ENCODE measurements at regions not wholly inside any gene's neighbourhood (a gene's known extent, or its start where the extent isn't known, plus 50 kb on each side); places are given as distances from the start of the nearest gene placed in this dataset.

GRCh38 chr12:125890366-125890905 is 825.2 kb downstream of the AACS start:
- H3K36me3 Mint-ChIP-seq (ENCODE audit: low read depth): no peaks in the 10 kb centered on the region

GRCh38 chr12:125890971-125891370 is 825.7 kb downstream of the AACS start:
- DNase-seq (no peak), ATAC-seq (no peak)
- Mint-ChIP-seq H3K36me3 (ENCODE audit: low read depth) (no peaks in the 10 kb centered on the region), H3K27me3 (no peaks in the 10 kb centered on the region), H3K27ac (no peak overlapping the region), H3K4me1 (no peaks in the 10 kb centered on the region), H3K4me3 (no peak overlapping the region), H3K9me3 (peaks cover 4% of the 10 kb centered on the region)

More at GRCh38 chr12:125890366-125890905, 825.2 kb downstream of the AACS start:
- Mint-ChIP-seq H3K9me3 (peaks cover 4% of the 10 kb centered on the region), H3K4me1 (no peaks in the 10 kb centered on the region), H3K27me3 (no peaks in the 10 kb centered on the region), H3K4me3 (no peak overlapping the region), H3K27ac (no peak overlapping the region)
- ATAC-seq (no peak), DNase-seq (no peak)

DNA sequence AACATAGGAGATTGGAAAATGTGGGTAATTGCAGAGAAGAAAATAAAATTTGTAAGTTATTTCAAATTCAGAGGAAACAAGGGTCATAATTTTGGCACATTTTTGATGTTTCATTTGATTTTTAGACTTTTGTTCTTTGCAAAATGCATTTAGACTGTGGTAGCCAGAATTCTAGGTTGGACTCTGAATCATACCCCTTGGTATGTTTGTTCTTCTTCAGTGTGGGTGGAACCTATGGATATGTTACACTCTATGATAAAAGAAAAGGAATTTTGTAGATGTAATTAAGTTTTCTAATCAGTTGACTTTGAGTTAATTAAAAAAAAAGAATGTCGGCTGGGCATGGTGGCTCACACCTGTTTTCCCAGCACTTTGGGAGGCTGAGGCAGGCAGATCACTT is 827.0 kb downstream of the AACS start:
- no peak for ATAC-seq
- Mint-ChIP-seq H3K27me3 (no peaks in the 10 kb centered on the region), H3K4me1 (no peaks in the 10 kb centered on the region), H3K27ac (no peak overlapping the region), H3K4me3 (no peak overlapping the region), H3K36me3 (ENCODE audit: low read depth) (no peaks in the 10 kb centered on the region), H3K9me3 (no peaks in the 10 kb centered on the region)
- no peak for DNase-seq

- H3K27ac Mint-ChIP-seq: no peak overlapping the region
- no peaks in the 10 kb centered on the region for H3K36me3 Mint-ChIP-seq (ENCODE audit: low read depth)
- no peak overlapping the region for H3K4me3 Mint-ChIP-seq
- no peaks in the 10 kb centered on the region for H3K27me3 Mint-ChIP-seq
- ATAC-seq: no peak
- H3K4me1 Mint-ChIP-seq: no peaks in the 10 kb centered on the region
- no peaks in the 10 kb centered on the region for H3K9me3 Mint-ChIP-seq
- DNase-seq: no peak
Measured at GRCh38 chr12:125902991-125903390, 837.8 kb downstream of the AACS start.

DNA sequence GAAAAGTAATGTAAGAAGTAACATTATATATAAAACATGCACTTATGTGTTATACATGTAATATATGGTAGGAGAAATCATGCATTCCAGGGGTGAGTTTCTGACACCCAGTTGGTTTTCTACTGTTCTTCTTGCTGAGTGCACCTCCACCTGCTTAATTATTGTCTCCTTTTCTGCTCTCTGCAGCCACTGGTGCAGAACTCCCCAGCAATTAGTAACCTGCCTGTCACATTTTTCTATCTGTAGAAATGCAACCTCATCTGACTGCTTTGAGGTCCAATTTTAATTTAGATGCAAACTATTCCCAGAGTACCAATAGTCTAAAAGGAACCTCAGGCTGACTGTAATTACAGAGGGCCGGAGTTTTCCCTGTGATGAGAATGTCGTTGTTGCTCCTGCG is 842.1 kb downstream of the AACS start:
- peaks cover 3% of the 10 kb centered on the region for H3K9me3 Mint-ChIP-seq
- no peaks in the 10 kb centered on the region for H3K36me3 Mint-ChIP-seq (ENCODE audit: low read depth)
- no peak overlapping the region for H3K27ac Mint-ChIP-seq
- DNase-seq (no peak), ATAC-seq (no peak)
- H3K4me3 Mint-ChIP-seq: no peak overlapping the region
- no peaks in the 10 kb centered on the region for H3K4me1 Mint-ChIP-seq
- no peaks in the 10 kb centered on the region for H3K27me3 Mint-ChIP-seq

- H3K4me3 Mint-ChIP-seq: no peak overlapping the region
- H3K9me3 Mint-ChIP-seq: no peaks in the 10 kb centered on the region
- no peak overlapping the region for H3K27ac Mint-ChIP-seq
- no peaks in the 10 kb centered on the region for H3K27me3 Mint-ChIP-seq
- H3K4me1 Mint-ChIP-seq: no peaks in the 10 kb centered on the region
- DNase-seq (no peak), ATAC-seq (no peak)
- H3K36me3 Mint-ChIP-seq (ENCODE audit: low read depth): no peaks in the 10 kb centered on the region
Measured at GRCh38 chr12:125919856-125920470, 854.7 kb downstream of the AACS start.

DNA sequence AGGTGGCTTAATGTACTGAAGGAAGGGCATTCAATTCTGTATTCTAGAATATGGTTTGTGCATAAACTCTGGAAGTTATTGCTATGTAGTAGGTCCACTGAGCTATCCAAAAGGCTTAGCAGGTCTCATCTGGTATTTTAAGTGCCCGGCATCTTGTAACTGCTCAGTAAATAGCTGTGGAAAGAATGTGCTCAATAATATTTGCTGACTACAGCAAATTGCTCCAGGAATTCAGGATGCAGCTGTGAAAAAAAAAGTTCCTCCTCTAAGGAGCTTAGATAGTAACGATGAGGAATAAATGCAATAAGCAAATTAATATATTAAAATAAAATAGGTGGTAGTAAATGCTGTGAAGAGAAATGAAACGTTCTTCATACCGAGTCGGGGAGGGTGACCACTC is 857.1 kb downstream of the AACS start:
- ATAC-seq (no peak), DNase-seq (no peak)
- Mint-ChIP-seq H3K4me3 (no peak overlapping the region), H3K27me3 (no peaks in the 10 kb centered on the region), H3K9me3 (no peaks in the 10 kb centered on the region), H3K27ac (no peak overlapping the region), H3K36me3 (ENCODE audit: low read depth) (no peaks in the 10 kb centered on the region), H3K4me1 (no peaks in the 10 kb centered on the region)

GRCh38 chr12:125936502-125936901 is 871.3 kb downstream of the AACS start:
- no peak overlapping the region for H3K4me3 Mint-ChIP-seq
- H3K36me3 Mint-ChIP-seq (ENCODE audit: low read depth): no peaks in the 10 kb centered on the region
- no peaks in the 10 kb centered on the region for H3K4me1 Mint-ChIP-seq
- H3K27ac Mint-ChIP-seq: no peak overlapping the region
- ATAC-seq (no peak), DNase-seq (no peak)
- H3K27me3 Mint-ChIP-seq: no peaks in the 10 kb centered on the region
- peaks cover 2% of the 10 kb centered on the region for H3K9me3 Mint-ChIP-seq

GRCh38 chr12:125944446-125944845 is 879.2 kb downstream of the AACS start:
- no peaks in the 10 kb centered on the region for H3K4me1 Mint-ChIP-seq
- no peak for DNase-seq
- H3K4me3 Mint-ChIP-seq: no peak overlapping the region
- H3K27me3 Mint-ChIP-seq: no peaks in the 10 kb centered on the region
- no peaks in the 10 kb centered on the region for H3K36me3 Mint-ChIP-seq (ENCODE audit: low read depth)
- ATAC-seq: no peak
- no peak overlapping the region for H3K27ac Mint-ChIP-seq
- no peaks in the 10 kb centered on the region for H3K9me3 Mint-ChIP-seq

GRCh38 chr12:125949471-125949870 is 884.2 kb downstream of the AACS start:
- no peaks in the 10 kb centered on the region for H3K9me3 Mint-ChIP-seq
- no peak overlapping the region for H3K27ac Mint-ChIP-seq
- no peak overlapping the region for H3K4me3 Mint-ChIP-seq
- no peaks in the 10 kb centered on the region for H3K27me3 Mint-ChIP-seq
- no peaks in the 10 kb centered on the region for H3K4me1 Mint-ChIP-seq
- no peak for ATAC-seq
- H3K36me3 Mint-ChIP-seq (ENCODE audit: low read depth): no peaks in the 10 kb centered on the region
- no peak for DNase-seq

DNA sequence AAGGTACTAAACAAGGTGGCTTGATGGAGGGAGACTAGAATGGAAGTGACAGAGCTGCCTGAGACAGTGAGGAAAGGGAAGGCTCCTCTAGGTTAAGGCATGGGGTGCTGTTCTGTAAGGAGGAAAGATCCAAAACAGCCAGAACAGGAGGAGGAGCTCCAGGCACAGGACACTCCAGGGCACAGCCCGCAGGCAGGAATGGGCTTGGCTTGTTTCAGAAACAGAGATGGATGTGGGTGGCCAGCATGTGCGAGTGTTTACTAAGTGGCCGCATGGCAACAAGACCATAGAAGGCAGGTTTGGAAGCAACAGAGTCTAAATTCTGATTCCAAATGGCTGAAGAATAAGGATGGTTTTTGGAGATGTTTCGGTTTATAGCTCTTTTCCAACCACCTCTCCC is 889.1 kb downstream of the AACS start:
- no peaks in the 10 kb centered on the region for H3K36me3 Mint-ChIP-seq (ENCODE audit: low read depth)
- DNase-seq: no peak
- no peaks in the 10 kb centered on the region for H3K4me1 Mint-ChIP-seq
- no peaks in the 10 kb centered on the region for H3K27me3 Mint-ChIP-seq
- H3K27ac Mint-ChIP-seq: no peak overlapping the region
- no peak for ATAC-seq
- H3K4me3 Mint-ChIP-seq: no peak overlapping the region
- H3K9me3 Mint-ChIP-seq: peaks cover 17% of the 10 kb centered on the region

DNA sequence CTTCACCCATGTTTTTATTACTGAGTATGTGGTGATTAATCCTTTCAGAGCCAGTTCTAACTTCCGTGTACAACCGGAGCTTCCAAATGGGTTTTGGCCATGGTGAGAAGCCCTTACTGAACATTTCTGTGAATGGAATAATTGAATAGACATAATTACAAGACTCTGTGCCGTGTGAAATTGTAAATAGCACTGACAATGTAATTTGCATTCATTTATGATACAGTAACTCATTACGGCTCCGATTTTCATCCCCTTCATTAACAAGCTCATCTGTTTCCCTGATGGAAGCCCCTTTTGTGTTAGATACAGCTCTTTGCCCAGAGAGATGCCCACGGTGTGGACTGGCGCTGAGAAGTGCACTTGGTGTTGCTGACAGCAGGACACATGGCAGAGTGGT is 891.0 kb downstream of the AACS start:
- ATAC-seq (no peak), DNase-seq (no peak)
- no peaks in the 10 kb centered on the region for H3K27me3 Mint-ChIP-seq
- no peak overlapping the region for H3K27ac Mint-ChIP-seq
- no peak overlapping the region for H3K4me3 Mint-ChIP-seq
- no peaks in the 10 kb centered on the region for H3K4me1 Mint-ChIP-seq
- no peaks in the 10 kb centered on the region for H3K36me3 Mint-ChIP-seq (ENCODE audit: low read depth)
- peaks cover 26% of the 10 kb centered on the region for H3K9me3 Mint-ChIP-seq

DNA sequence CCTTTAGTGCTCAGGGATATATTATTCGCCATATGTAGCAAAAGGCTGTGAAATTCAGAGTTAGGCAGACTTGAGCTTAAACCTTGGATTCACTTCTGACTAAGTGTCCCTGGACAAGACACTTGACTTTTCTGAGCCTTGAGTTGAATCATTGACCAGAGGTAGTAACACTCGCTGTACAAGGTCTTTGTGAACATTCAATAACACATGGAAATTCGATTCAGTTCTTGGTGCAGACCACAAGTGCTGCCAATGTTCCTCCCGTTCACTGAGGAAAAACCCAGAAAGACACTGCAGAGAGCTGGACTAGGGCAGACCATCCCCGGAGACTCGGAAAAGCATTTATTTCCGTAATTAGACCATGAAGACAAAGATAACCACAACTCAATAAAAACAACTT is 901.4 kb downstream of the AACS start:
- H3K27me3 Mint-ChIP-seq: no peaks in the 10 kb centered on the region

DNA sequence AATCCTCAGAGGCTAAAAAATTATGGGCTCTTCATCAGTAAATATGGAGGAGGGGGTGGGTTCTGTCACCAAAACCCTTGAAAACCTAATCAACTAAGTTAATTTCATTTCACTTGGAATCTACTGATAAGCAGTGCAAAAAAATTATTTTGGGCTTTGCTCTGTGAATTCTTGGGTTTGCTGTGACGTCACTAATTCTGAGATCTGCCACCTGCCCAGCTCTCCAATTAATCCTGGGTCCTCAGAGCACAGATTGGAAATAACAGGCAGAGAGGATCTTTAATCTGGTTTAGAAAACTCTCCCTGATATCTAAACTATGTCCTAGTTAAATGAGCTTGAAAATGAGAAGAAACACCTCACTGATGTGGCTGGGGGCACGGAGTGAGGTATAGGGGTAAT is 903.2 kb downstream of the AACS start:
- Mint-ChIP-seq H3K4me3 (no peak overlapping the region), H3K36me3 (ENCODE audit: low read depth) (no peaks in the 10 kb centered on the region), H3K9me3 (peaks cover 13% of the 10 kb centered on the region), H3K27me3 (no peaks in the 10 kb centered on the region), H3K27ac (no peak overlapping the region), H3K4me1 (no peaks in the 10 kb centered on the region)
- ATAC-seq (no peak), DNase-seq (no peak)

More for the DNA sequence above, 901.4 kb downstream of the AACS start:
- no peak overlapping the region for H3K4me3 Mint-ChIP-seq
- H3K4me1 Mint-ChIP-seq: no peaks in the 10 kb centered on the region
- no peaks in the 10 kb centered on the region for H3K36me3 Mint-ChIP-seq (ENCODE audit: low read depth)
- H3K27ac Mint-ChIP-seq: no peak overlapping the region
- ATAC-seq: no peak
- DNase-seq: no peak
- peaks cover 13% of the 10 kb centered on the region for H3K9me3 Mint-ChIP-seq

- no peaks in the 10 kb centered on the region for H3K9me3 Mint-ChIP-seq
- no peak for DNase-seq
- no peak overlapping the region for H3K4me3 Mint-ChIP-seq
- no peaks in the 10 kb centered on the region for H3K27me3 Mint-ChIP-seq
- no peaks in the 10 kb centered on the region for H3K36me3 Mint-ChIP-seq (ENCODE audit: low read depth)
- no peak overlapping the region for H3K27ac Mint-ChIP-seq
- no peak for ATAC-seq
- no peaks in the 10 kb centered on the region for H3K4me1 Mint-ChIP-seq
Measured at GRCh38 chr12:125971981-125972380, 906.7 kb downstream of the AACS start.

- DNase-seq: no peak
- Mint-ChIP-seq H3K9me3 (peaks cover 5% of the 10 kb centered on the region), H3K36me3 (ENCODE audit: low read depth) (no peaks in the 10 kb centered on the region), H3K27me3 (peaks cover 14% of the 10 kb centered on the region), H3K27ac (no peak overlapping the region), H3K4me1 (no peaks in the 10 kb centered on the region), H3K4me3 (no peak overlapping the region)
- ATAC-seq: no peak
Measured at GRCh38 chr12:125978286-125978685, 913.1 kb downstream of the AACS start.
